Thyroid gland (tissue), 4 donors: ENCODE measurements at regions not wholly inside any gene's neighbourhood (a gene's known extent, or its start where the extent isn't known, plus 50 kb on each side); places are given as distances from the start of the nearest gene placed in this dataset.

Experiments
- POLR2A ChIP-seq, 2 donors: fragments of 450-650 bp; IDR thresholded peaks; one replicate each; pipeline ENCODE4 v1.6.1; 2017; ENCODE audit warnings: antibody characterized with exemption in 2 of 2, mild to moderate bottlenecking in 2 of 2, moderate library complexity in 1 of 2
- TF ChIP-seq, protein P1 (sequence below), 6 experiments: fragments of 200-600 bp in 3 of 6; fragments of 450-650 bp in 3 of 6; sonication (generic) in 3 of 6; IDR thresholded peaks; one replicate each; pipeline ENCODE4 v1.5.1; 2016 to 2019; ENCODE audit warnings: antibody characterized with exemption in 6 of 6, mild to moderate bottlenecking in 2 of 6, inconsistent platforms in 1 of 6, moderate library complexity in 1 of 6

DNA sequence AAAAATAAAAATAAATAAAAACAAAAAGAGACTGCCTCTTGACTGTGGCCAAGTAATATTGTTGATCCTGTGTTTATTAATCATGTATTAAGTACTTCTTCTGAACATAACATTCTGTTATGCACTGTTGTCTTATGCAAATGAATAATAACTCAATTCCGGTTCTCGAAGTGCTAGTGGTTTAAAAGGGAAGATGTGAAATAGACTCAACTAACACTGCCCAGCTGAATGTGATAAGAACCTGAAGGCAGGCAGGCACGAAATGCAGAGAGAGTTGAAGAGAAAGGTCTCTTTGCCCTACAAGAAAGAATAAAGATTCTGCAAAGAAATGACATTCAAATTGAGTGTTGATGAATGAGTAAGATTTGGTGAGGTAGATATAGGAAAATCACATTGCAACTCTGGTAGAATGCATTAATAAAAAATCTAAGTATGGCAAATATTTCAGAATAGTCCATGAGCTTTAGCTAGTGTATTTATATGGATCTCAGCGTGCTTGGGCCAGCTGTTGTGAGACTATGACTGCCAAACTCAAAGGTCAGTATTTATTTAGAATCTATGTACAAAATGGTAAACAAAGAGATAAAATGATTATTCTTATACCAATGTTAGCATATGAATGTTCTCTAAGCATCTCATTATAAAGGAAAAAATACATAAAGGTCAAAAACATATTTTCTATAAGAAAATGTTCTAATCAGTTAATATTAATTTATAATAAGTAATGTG lies 352.3 kb upstream of the CDH7 start:
- TF ChIP-seq, protein P1, sequence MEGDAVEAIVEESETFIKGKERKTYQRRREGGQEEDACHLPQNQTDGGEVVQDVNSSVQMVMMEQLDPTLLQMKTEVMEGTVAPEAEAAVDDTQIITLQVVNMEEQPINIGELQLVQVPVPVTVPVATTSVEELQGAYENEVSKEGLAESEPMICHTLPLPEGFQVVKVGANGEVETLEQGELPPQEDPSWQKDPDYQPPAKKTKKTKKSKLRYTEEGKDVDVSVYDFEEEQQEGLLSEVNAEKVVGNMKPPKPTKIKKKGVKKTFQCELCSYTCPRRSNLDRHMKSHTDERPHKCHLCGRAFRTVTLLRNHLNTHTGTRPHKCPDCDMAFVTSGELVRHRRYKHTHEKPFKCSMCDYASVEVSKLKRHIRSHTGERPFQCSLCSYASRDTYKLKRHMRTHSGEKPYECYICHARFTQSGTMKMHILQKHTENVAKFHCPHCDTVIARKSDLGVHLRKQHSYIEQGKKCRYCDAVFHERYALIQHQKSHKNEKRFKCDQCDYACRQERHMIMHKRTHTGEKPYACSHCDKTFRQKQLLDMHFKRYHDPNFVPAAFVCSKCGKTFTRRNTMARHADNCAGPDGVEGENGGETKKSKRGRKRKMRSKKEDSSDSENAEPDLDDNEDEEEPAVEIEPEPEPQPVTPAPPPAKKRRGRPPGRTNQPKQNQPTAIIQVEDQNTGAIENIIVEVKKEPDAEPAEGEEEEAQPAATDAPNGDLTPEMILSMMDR (IDR thresholded peaks at IDR 0.05): no peak
- TF ChIP-seq POLR2A (IDR thresholded peaks at IDR 0.05): no peak
